ENCODE measurements at regions not wholly inside any gene's neighbourhood (a gene's known extent, or its start where the extent isn't known, plus 50 kb on each side); places are given as distances from the start of the nearest gene placed in this dataset.
"Not testable (repeated sequence)": the region's sequence is repeated elsewhere in the genome, so short reads cannot be mapped to it uniquely, and the experiment has no call there.

GRCh38 chr20:56689318-56689717, 60.2 kb downstream of the TFAP2C start:
- ATAC-seq (ENCODE audit: poor library complexity) (no peak), DNase-seq (no peak)
- intact Hi-C loops (cut with DNase I), result no loop called here

GRCh38 chr20:56689852-56690485, 60.9 kb downstream of the TFAP2C start:
- intact Hi-C loops (cut with DNase I), result no loop called here
- no peak for DNase-seq
- no peak for ATAC-seq (ENCODE audit: poor library complexity)

GRCh38 chr20:56690531-56691175, 61.5 kb downstream of the TFAP2C start:
- no peak for DNase-seq
- no peak for ATAC-seq (ENCODE audit: poor library complexity)
- intact Hi-C loops (cut with DNase I), result no loop called here

GRCh38 chr20:56691325-56691998, 62.4 kb downstream of the TFAP2C start:
- ATAC-seq (ENCODE audit: poor library complexity) (no peak), DNase-seq (no peak)
- intact Hi-C loops (cut with DNase I), result no loop called here

GRCh38 chr20:56693217-56693616, 64.1 kb downstream of the TFAP2C start:
- ATAC-seq (ENCODE audit: poor library complexity) (no peak), DNase-seq (no peak)
- intact Hi-C loops (cut with DNase I), result no loop called here

- intact Hi-C loops (cut with DNase I), result no loop called here
- no peak for ATAC-seq (ENCODE audit: poor library complexity)
- DNase-seq, result no peak
These were observed 68.4 kb downstream of the TFAP2C start for GRCh38 chr20:56697476-56697875.

GRCh38 chr20:56698297-56698696, 69.2 kb downstream of the TFAP2C start:
- DNase-seq (no peak), ATAC-seq (ENCODE audit: poor library complexity) (no peak)
- intact Hi-C loops (cut with DNase I), result no loop called here

GRCh38 chr20:56698749-56699148, 69.6 kb downstream of the TFAP2C start:
- intact Hi-C loops (cut with DNase I), result no loop called here
- no peak for ATAC-seq (ENCODE audit: poor library complexity)

GRCh38 chr20:56702931-56703840, 74.1 kb downstream of the TFAP2C start:
- intact Hi-C loops (cut with DNase I), result no loop called here

More at GRCh38 chr20:56698749-56699148, 69.6 kb downstream of the TFAP2C start:
- no peak for DNase-seq

GRCh38 chr20:56706867-56707360, 77.8 kb downstream of the TFAP2C start:
- ATAC-seq (ENCODE audit: poor library complexity) (no peak), DNase-seq (no peak)
- intact Hi-C loops (cut with DNase I), result no loop called here

More at GRCh38 chr20:56702931-56703840, 74.1 kb downstream of the TFAP2C start:
- ATAC-seq (ENCODE audit: poor library complexity), result no peak
- DNase-seq, result no peak

- intact Hi-C loops (cut with DNase I), result no loop called here
- ATAC-seq (ENCODE audit: poor library complexity) (no peak), DNase-seq (no peak)
These were observed 79.9 kb downstream of the TFAP2C start for GRCh38 chr20:56708991-56709390.

GRCh38 chr20:56710125-56710524, 81.0 kb downstream of the TFAP2C start:
- DNase-seq (no peak), ATAC-seq (ENCODE audit: poor library complexity) (no peak)
- intact Hi-C loops (cut with DNase I), result no loop called here

- DNase-seq; intact Hi-C loops (cut with DNase I); ATAC-seq (ENCODE audit: poor library complexity): not testable (repeated sequence)
These were observed 81.5 kb downstream of the TFAP2C start for GRCh38 chr20:56710577-56710976.

GRCh38 chr20:56711018-56711417, 81.9 kb downstream of the TFAP2C start:
- no peak for DNase-seq
- ATAC-seq (ENCODE audit: poor library complexity), result no peak
- intact Hi-C loops (cut with DNase I), result no loop called here

GRCh38 chr20:56715309-56715708, 86.2 kb downstream of the TFAP2C start:
- DNase-seq (no peak), ATAC-seq (ENCODE audit: poor library complexity) (no peak)
- intact Hi-C loops (cut with DNase I), result no loop called here

- no peak for ATAC-seq (ENCODE audit: poor library complexity)
- intact Hi-C loops (cut with DNase I), result no loop called here
- no peak for DNase-seq
These were observed 86.9 kb downstream of the TFAP2C start for GRCh38 chr20:56715902-56716519.

GRCh38 chr20:56716806-56717205, 87.7 kb downstream of the TFAP2C start:
- no peak for DNase-seq
- intact Hi-C loops (cut with DNase I), result no loop called here
- ATAC-seq (ENCODE audit: poor library complexity), result no peak

- intact Hi-C loops (cut with DNase I), result no loop called here
- ATAC-seq (ENCODE audit: poor library complexity) (no peak), DNase-seq (no peak)
These were observed 89.7 kb downstream of the TFAP2C start for GRCh38 chr20:56718816-56719215.

All from Right ventricle myocardium superior (tissue), 1 donor.